PC-9 (cell line): ENCODE measurements at regions not wholly inside any gene's neighbourhood (a gene's known extent, or its start where the extent isn't known, plus 50 kb on each side); places are given as distances from the start of the nearest gene placed in this dataset.

Experiments
- EZH2 ChIP-seq: fragments of 200-600 bp; sonication (generic); IDR thresholded peaks from 2 replicates; pipeline ENCODE4 v1.8.0; 2017; ENCODE audit warnings: antibody characterized with exemption, low read depth
- TF ChIP-seq, protein P1 (sequence below): fragments of 200-600 bp; sonication (generic); conservative IDR thresholded peaks from 2 replicates; pipeline ENCODE4 v1.6.1; 2017; ENCODE audit warnings: mixed run types, antibody characterized with exemption, mild to moderate bottlenecking, moderate library complexity

DNA sequence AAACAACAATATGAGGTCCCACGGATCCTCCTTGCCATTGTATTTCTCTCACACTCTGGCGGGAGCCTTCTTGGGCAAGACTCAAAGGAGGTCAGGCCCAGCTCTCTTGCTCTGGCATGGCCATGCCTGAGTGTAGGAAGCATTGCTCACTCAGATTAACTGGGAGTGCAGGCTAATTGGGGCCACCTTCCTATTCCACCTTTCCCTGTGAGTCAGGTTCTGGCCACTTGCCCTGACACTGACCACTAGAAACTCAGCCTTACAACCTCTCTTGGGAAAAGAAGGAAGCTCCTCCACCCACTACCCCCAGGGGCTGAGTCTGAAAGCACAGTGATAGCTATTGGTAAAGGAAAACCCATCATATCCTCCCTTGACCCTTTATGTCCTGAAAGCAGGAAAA is 121.8 kb upstream of the NTM start:
- TF ChIP-seq, protein P1, sequence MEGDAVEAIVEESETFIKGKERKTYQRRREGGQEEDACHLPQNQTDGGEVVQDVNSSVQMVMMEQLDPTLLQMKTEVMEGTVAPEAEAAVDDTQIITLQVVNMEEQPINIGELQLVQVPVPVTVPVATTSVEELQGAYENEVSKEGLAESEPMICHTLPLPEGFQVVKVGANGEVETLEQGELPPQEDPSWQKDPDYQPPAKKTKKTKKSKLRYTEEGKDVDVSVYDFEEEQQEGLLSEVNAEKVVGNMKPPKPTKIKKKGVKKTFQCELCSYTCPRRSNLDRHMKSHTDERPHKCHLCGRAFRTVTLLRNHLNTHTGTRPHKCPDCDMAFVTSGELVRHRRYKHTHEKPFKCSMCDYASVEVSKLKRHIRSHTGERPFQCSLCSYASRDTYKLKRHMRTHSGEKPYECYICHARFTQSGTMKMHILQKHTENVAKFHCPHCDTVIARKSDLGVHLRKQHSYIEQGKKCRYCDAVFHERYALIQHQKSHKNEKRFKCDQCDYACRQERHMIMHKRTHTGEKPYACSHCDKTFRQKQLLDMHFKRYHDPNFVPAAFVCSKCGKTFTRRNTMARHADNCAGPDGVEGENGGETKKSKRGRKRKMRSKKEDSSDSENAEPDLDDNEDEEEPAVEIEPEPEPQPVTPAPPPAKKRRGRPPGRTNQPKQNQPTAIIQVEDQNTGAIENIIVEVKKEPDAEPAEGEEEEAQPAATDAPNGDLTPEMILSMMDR: no peak
- TF ChIP-seq EZH2: no peak
